Glutamatergic neuron (in vitro differentiated cells): ENCODE measurements at regions not wholly inside any gene's neighbourhood (a gene's known extent, or its start where the extent isn't known, plus 50 kb on each side); places are given as distances from the start of the nearest gene placed in this dataset.

Experiments used
- DNase-seq: peaks from one replicate; pipeline ENCODE4 v3.0.0; 2022
- H3K27ac Mint-ChIP-seq: one replicate; pipeline ENCODE4 v1.8.0; 2020; ENCODE audit warnings: mild to moderate bottlenecking, mixed read lengths, inconsistent platforms; ENCODE audit not compliant: unreplicated experiment
- H3K27me3 Mint-ChIP-seq: one replicate; pipeline ENCODE4 v1.8.0; 2020; ENCODE audit warnings: mild to moderate bottlenecking, moderate library complexity, mixed read lengths, inconsistent platforms; ENCODE audit not compliant: unreplicated experiment
- H3K36me3 Mint-ChIP-seq: one replicate; pipeline ENCODE4 v1.8.0; 2020; ENCODE audit warnings: mild to moderate bottlenecking, mixed read lengths, inconsistent platforms; ENCODE audit not compliant: unreplicated experiment
- H3K4me1 Mint-ChIP-seq: one replicate; pipeline ENCODE4 v1.8.0; 2020; ENCODE audit warnings: mild to moderate bottlenecking, low read depth, mixed read lengths, inconsistent platforms; ENCODE audit not compliant: unreplicated experiment
- H3K4me3 Mint-ChIP-seq: one replicate; pipeline ENCODE4 v1.8.0; 2020; ENCODE audit warnings: mild to moderate bottlenecking, mixed read lengths, inconsistent platforms; ENCODE audit not compliant: unreplicated experiment
- H3K9me3 Mint-ChIP-seq: one replicate; pipeline ENCODE4 v1.8.0; 2020; ENCODE audit warnings: mild to moderate bottlenecking, moderate library complexity, mixed read lengths, inconsistent platforms; ENCODE audit not compliant: unreplicated experiment
- TF ChIP-seq, protein P1 (sequence below): fragments of 200-600 bp; sonication (generic); IDR thresholded peaks from one replicate; pipeline ENCODE4 v1.5.0; 2021; ENCODE audit not compliant: partially characterized antibody, unreplicated experiment

DNA sequence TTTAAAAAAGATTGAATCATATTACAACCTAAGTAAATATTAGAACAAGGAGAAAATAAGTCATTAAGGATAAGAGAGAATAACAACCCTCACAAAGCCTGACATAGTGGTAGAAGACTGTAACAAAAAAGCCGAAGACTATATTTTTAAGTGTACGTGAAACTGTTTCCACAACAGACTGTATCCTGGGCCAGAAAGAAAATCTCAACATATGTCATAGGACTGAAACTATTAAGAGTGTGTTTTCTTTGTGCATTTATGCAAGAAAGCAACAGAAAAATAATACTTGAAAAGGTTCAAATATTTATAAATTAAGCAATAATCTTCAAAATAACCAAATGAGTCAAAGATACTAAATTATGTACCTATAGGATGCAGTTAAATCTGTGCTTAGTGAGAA lies 309.8 kb downstream of the CASP12 start:
- DNase-seq = no peak
- Mint-ChIP-seq H3K27ac (no peak overlapping the region), H3K36me3 (no peaks in the 10 kb centered on the region), H3K27me3 (no peaks in the 10 kb centered on the region), H3K4me3 (no peak overlapping the region), H3K4me1 (no peaks in the 10 kb centered on the region), H3K9me3 (no peaks in the 10 kb centered on the region)
- TF ChIP-seq, protein P1, sequence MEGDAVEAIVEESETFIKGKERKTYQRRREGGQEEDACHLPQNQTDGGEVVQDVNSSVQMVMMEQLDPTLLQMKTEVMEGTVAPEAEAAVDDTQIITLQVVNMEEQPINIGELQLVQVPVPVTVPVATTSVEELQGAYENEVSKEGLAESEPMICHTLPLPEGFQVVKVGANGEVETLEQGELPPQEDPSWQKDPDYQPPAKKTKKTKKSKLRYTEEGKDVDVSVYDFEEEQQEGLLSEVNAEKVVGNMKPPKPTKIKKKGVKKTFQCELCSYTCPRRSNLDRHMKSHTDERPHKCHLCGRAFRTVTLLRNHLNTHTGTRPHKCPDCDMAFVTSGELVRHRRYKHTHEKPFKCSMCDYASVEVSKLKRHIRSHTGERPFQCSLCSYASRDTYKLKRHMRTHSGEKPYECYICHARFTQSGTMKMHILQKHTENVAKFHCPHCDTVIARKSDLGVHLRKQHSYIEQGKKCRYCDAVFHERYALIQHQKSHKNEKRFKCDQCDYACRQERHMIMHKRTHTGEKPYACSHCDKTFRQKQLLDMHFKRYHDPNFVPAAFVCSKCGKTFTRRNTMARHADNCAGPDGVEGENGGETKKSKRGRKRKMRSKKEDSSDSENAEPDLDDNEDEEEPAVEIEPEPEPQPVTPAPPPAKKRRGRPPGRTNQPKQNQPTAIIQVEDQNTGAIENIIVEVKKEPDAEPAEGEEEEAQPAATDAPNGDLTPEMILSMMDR = no peak

DNA sequence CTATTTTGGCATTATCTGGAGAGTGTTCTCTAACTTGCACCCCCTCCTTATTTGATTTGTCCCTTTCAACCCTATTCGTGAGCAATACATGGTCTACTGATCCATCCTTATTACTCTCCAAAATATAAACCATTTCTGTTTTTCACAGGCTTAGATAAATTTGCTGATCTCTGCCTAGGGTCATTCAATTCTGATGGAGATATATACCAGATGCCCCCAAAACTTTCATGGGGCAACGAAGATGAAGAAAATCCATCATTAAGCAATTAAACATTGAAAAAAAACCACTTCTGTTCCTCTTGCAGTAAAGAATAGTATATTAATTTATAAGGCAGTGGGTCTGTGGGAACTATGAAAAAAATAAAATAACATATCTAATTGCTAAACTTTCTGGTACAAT lies 313.4 kb downstream of the CASP12 start:
- no peaks in the 10 kb centered on the region for H3K27me3 Mint-ChIP-seq
- TF ChIP-seq, protein P1 = no peak
- no peak overlapping the region for H3K27ac Mint-ChIP-seq
- DNase-seq = no peak
- no peaks in the 10 kb centered on the region for H3K36me3 Mint-ChIP-seq
- H3K4me1 Mint-ChIP-seq = no peaks in the 10 kb centered on the region
- no peaks in the 10 kb centered on the region for H3K9me3 Mint-ChIP-seq
- no peak overlapping the region for H3K4me3 Mint-ChIP-seq

DNA sequence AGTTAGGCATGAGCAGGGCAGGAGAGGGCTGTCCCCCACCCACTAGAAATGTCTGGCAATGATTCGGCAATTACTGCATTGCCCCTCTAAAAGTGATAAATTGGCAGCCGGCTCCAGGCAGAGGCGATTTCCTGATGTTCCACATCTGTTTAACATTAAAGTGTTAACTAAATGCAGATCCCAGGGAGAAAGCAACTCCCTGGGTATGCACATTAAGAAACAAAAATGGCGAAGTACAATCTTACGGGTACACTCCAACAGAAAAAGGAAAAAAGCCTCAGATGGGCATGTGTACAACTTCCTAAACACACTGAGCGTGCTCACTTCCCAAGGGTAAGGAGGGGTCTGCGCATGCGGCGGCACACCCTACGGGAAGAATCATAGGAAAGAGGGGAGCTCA lies 314.4 kb downstream of the CASP12 start:
- Mint-ChIP-seq H3K36me3 (no peaks in the 10 kb centered on the region), H3K4me1 (no peaks in the 10 kb centered on the region), H3K4me3 (no peak overlapping the region), H3K9me3 (no peaks in the 10 kb centered on the region), H3K27ac (no peak overlapping the region), H3K27me3 (no peaks in the 10 kb centered on the region)
- TF ChIP-seq, protein P1 = no peak
- DNase-seq = no peak

DNA sequence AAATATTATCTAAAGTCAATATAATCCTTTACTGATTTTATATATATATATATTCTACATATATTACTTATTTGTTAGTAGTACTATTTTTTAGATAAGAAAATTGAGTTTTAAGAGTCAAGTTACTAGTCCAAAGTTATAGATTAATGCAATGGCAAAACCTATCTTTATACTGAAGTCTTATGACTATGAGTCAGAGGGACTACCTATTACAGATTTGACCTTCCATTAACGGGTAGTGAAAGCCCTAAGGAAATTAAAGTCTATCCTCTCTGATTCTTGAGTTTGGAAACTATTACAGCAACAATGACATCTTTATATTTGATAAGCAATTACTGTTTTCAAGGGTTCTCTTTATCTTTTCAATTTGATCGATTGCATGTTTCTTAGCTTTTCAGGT lies 315.8 kb downstream of the CASP12 start:
- Mint-ChIP-seq H3K27me3 (no peaks in the 10 kb centered on the region), H3K9me3 (no peaks in the 10 kb centered on the region), H3K27ac (no peak overlapping the region), H3K4me3 (no peak overlapping the region), H3K4me1 (no peaks in the 10 kb centered on the region), H3K36me3 (no peaks in the 10 kb centered on the region)
- no peak for DNase-seq
- TF ChIP-seq, protein P1 = no peak

DNA sequence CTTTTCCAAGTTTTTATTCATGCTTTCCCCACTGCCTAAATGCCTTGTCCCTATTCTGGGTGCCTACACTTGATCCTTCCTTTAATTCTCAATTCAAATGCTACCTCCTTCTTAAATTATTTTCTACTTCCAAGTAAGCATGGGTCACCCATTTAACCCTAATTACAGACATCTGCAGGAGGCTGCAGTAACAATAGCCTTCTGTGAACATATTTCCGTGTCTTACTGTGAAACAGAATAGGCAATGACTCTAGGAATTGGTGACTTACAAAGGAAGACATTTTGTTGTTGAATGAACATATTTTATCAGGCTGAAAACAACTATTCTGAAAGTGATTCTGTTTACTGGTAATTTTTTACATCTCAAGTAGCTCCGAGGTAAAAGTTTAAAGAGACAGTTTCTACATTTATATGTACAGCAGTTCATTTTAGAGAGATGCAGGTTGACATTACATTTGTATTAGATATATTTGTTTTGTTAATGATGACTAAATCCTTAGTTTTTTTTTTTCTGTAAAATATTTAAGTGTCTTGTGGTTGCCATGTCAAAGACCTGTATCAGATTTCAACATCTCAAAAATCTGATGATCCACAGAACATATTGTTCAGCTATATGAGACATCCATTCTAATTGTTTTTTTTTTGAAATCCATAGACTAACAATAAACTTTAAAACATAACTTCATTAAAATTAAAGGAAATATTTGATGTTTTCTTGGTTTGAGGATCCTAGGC lies 316.8 kb downstream of the CASP12 start:
- Mint-ChIP-seq H3K9me3 (no peaks in the 10 kb centered on the region), H3K36me3 (no peaks in the 10 kb centered on the region), H3K27ac (no peak overlapping the region), H3K27me3 (no peaks in the 10 kb centered on the region), H3K4me3 (no peak overlapping the region), H3K4me1 (no peaks in the 10 kb centered on the region)
- no peak for DNase-seq
- TF ChIP-seq, protein P1 = no peak
